SK-N-SH (cell line): ENCODE measurements at regions not wholly inside any gene's neighbourhood (a gene's known extent, or its start where the extent isn't known, plus 50 kb on each side); places are given as distances from the start of the nearest gene placed in this dataset.

Source experiments
- CTCF ChIA-PET: fragments of 300-600, 350-600 bp; formaldehyde crosslinking; extraction: SDS; loops from one replicate; lab custom pipeline; 2021; lab: Yijun Ruan, JAX
- POLR2A ChIA-PET: fragments of 350-600 bp; sonication (Branson Sonifier 250); formaldehyde crosslinking; extraction: SDS; loops from one replicate; lab custom pipeline; 2020; ENCODE audit warnings: antibody characterized with exemption, inconsistent platforms; lab: Yijun Ruan, JAX
- DNase-seq: peaks from one replicate; pipeline ENCODE4 v3.0.0; 2012
- H2AFZ ChIP-seq: fragments of 200-600 bp; sonication (generic); 2 replicates; pipeline ENCODE4 v1.8.1; 2016; ENCODE audit warnings: antibody characterized with exemption, mild to moderate bottlenecking, low read depth
- H3F3A ChIP-seq: fragments of 200-600 bp; sonication (generic); replicated peaks from 2 replicates; pipeline ENCODE3; 2016; ENCODE audit warnings: antibody characterized with exemption, mild to moderate bottlenecking; ENCODE audit not compliant: insufficient read depth
- H3K27ac ChIP-seq, 2 experiments: fragments of 200-500 bp in 1 of 2; fragments of 200-600 bp in 1 of 2; sonication (Bioruptor generic) in 1 of 2; sonication (generic), shearing (Covaris generic) in 1 of 2; 2 replicates each; pipeline versions ENCODE4 v1.5.1 to v1.6.1; 2014 to 2016; ENCODE audit warnings: low read depth in 2 of 2, inconsistent platforms in 1 of 2, low read length in 1 of 2, mild to moderate bottlenecking in 1 of 2, mixed read lengths in 1 of 2
- H3K27me3 ChIP-seq: fragments of 200-600 bp; sonication (generic), shearing (Covaris generic); 2 replicates; pipeline ENCODE4 v1.6.1; 2016; ENCODE audit warnings: mixed run types; ENCODE audit not compliant: insufficient read depth
- H3K36me3 ChIP-seq, 2 experiments: fragments of 200-500 bp in 1 of 2; fragments of 200-600 bp in 1 of 2; sonication (Bioruptor generic) in 1 of 2; sonication (generic) in 1 of 2; replicated peaks in 1 of 2; 2 replicates each; pipeline versions ENCODE3 to v1.5.1; 2014 to 2016; ENCODE audit warnings: low read length in 1 of 2, mild to moderate bottlenecking in 1 of 2; ENCODE audit not compliant: insufficient read depth in 2 of 2, control insufficient read depth in 1 of 2
- H3K4me1 ChIP-seq, 2 experiments: fragments of 200-500 bp in 1 of 2; fragments of 200-600 bp in 1 of 2; sonication (Bioruptor generic) in 1 of 2; sonication (generic), shearing (Covaris generic) in 1 of 2; 2 replicates each; pipeline versions ENCODE4 v1.5.1 to v1.6.1; 2014 to 2016; ENCODE audit warnings: low read depth in 1 of 2, low read length in 1 of 2, mixed run types in 1 of 2; ENCODE audit not compliant: insufficient read depth in 2 of 2, control insufficient read depth in 1 of 2
- H3K4me2 ChIP-seq: fragments of 200-600 bp; sonication (generic), shearing (Covaris generic); 2 replicates; pipeline ENCODE4 v1.6.1; 2017; ENCODE audit warnings: mixed run types
- H3K4me3 ChIP-seq, 2 experiments: fragments of 200-500 bp in 1 of 2; fragments of 200-600 bp in 1 of 2; sonication (Bioruptor generic) in 1 of 2; sonication (generic), shearing (Covaris generic) in 1 of 2; 2 replicates each; pipeline versions ENCODE4 v1.5.1 to v1.8.1; 2014 to 2016; ENCODE audit warnings: low read depth in 2 of 2, inconsistent platforms in 1 of 2, low read length in 1 of 2, mild to moderate bottlenecking in 1 of 2, mixed read lengths in 1 of 2, moderate library complexity in 1 of 2
- H3K79me2 ChIP-seq: fragments of 200-600 bp; sonication (generic); 2 replicates; pipeline ENCODE4 v1.8.1; 2017; ENCODE audit warnings: mild to moderate bottlenecking; ENCODE audit not compliant: insufficient read depth
- H3K9ac ChIP-seq: fragments of 200-600 bp; sonication (generic); 2 replicates; pipeline ENCODE4 v1.6.1; 2017; ENCODE audit warnings: mixed run types
- H3K9me2 ChIP-seq: fragments of 200-600 bp; sonication (generic); 2 replicates; pipeline ENCODE4 v1.6.1; 2017; ENCODE audit warnings: mixed run types
- H3K9me3 ChIP-seq: fragments of 200-600 bp; sonication (generic); 2 replicates; pipeline ENCODE4 v1.6.1; 2017; ENCODE audit warnings: mixed run types, mild to moderate bottlenecking, moderate library complexity
- H4K20me1 ChIP-seq: fragments of 200-600 bp; sonication (generic); 2 replicates; pipeline ENCODE4 v1.6.1; 2017; ENCODE audit warnings: mild to moderate bottlenecking, mixed run types; ENCODE audit not compliant: insufficient read depth
- FOSL2 ChIP-seq: IDR thresholded peaks from 2 replicates; pipeline ENCODE4 v1.4.0; 2012; ENCODE audit warnings: low read depth, mild to moderate bottlenecking, moderate library complexity, borderline replicate concordance
- FOXJ3 ChIP-seq: sonication (generic); formaldehyde crosslinking; IDR thresholded peaks from 2 replicates; pipeline ENCODE4 v1.5.1; 2020; ENCODE audit warnings: mild to moderate bottlenecking, missing genetic modification reagents
- FOXM1 ChIP-seq: IDR thresholded peaks from 2 replicates; pipeline ENCODE4 v1.4.0; 2012; ENCODE audit warnings: low read depth, mild to moderate bottlenecking
- GABPA ChIP-seq: IDR thresholded peaks from 2 replicates; pipeline ENCODE4 v1.4.0; 2012; ENCODE audit warnings: low read depth, mild to moderate bottlenecking
- GATA2 ChIP-seq: sonication (generic); formaldehyde crosslinking; IDR thresholded peaks from 2 replicates; pipeline ENCODE4 v1.5.0; 2020; ENCODE audit warnings: mild to moderate bottlenecking, missing genetic modification reagents
- MXI1 ChIP-seq: IDR thresholded peaks from 2 replicates; pipeline ENCODE4 v1.6.1; 2012; ENCODE audit warnings: mild to moderate bottlenecking, low read depth, low read length, improper control_type of control experiment
- NFIC ChIP-seq: IDR thresholded peaks from 2 replicates; pipeline ENCODE4 v1.4.0; 2012; ENCODE audit warnings: borderline replicate concordance
- NRF1 ChIP-seq: IDR thresholded peaks from 2 replicates; pipeline ENCODE4 v1.6.1; 2012; ENCODE audit warnings: low read depth, mild to moderate bottlenecking, low read length
- RAD21 ChIP-seq: IDR thresholded peaks from 2 replicates; pipeline ENCODE4 v1.6.1; 2012; ENCODE audit warnings: mild to moderate bottlenecking, low read length
- RXRA ChIP-seq: IDR thresholded peaks from 2 replicates; pipeline ENCODE4 v1.4.0; 2012; ENCODE audit warnings: low read depth, mild to moderate bottlenecking, borderline replicate concordance
- SIN3A ChIP-seq: IDR thresholded peaks from 2 replicates; pipeline ENCODE4 v1.6.1; 2012; ENCODE audit warnings: low read depth, mild to moderate bottlenecking, low read length, moderate library complexity, borderline replicate concordance
- TAF1 ChIP-seq: IDR thresholded peaks from 2 replicates; pipeline ENCODE4 v1.6.1; 2012; ENCODE audit warnings: low read depth, mild to moderate bottlenecking, low read length, moderate library complexity, borderline replicate concordance
- YY1 ChIP-seq: IDR thresholded peaks from 2 replicates; pipeline ENCODE4 v1.4.0; 2012; ENCODE audit warnings: low read depth, mild to moderate bottlenecking
- WGBS: methylation state at CpG from one replicate; pipeline ENCODE4 v1.1.6; 2017; ENCODE audit warnings: low lambda C conversion rate; 5-methylcytosine and 5-hydroxymethylcytosine counted together
- TF ChIP-seq, protein P1 (sequence below): fragments of 150-350 bp; IDR thresholded peaks from 2 replicates; pipeline ENCODE4 v1.6.1; 2016; ENCODE audit warnings: mild to moderate bottlenecking, low read depth, low read length
- TF ChIP-seq, protein P2 (sequence below): IDR thresholded peaks from 2 replicates; pipeline ENCODE4 v1.4.0; 2012; ENCODE audit warnings: low read depth, borderline replicate concordance
- TF ChIP-seq, protein P3 (sequence below): IDR thresholded peaks from 2 replicates; pipeline ENCODE4 v1.4.0; 2012; ENCODE audit warnings: low read depth
- TF ChIP-seq, protein P4 (sequence below): IDR thresholded peaks from 2 replicates; pipeline ENCODE4; 2012
- TF ChIP-seq, protein P5 (sequence below): fragments of 200-600 bp; sonication (generic); IDR thresholded peaks from 2 replicates; pipeline ENCODE4 v1.6.1; 2017; ENCODE audit warnings: antibody characterized with exemption, mild to moderate bottlenecking, moderate library complexity

DNA sequence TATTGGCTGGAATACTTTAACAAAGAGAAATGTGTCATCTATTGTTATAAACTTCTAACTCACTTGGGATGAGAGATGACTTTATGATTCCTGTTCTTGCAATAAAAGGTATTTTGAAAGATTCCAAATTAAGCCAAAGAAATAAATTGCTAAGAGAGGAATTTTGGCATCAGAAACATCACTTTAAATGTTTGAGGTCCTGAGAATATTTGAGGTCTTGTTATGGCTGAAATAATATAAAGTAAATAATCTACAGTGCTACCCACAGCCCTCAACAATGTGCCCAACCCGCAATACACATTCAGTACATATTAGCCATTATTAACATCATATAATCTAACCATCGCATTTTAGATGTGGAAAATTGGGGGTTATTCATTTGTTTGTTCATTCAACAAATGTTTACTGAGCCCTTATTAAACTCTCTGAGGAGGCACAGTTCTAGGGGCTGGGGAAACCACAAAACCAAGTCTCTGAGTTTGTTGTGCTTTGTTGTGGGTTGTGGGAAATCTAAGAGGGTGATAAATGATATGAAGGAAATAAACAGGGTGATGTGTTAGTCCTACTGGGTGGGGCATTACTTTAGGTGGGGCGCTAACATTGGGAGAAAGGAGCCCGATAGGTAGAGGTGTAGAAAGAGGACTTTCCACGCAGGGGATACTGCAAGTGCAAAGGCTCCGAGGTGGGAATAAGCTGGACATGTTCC is 135.2 kb upstream of the CLINT1 start:
- Histone ChIP-seq H3K27ac (no peak overlapping the region), H3K4me1 (no peaks in the 10 kb centered on the region), H2AFZ (no peak overlapping the region), H3F3A (no peaks in the 10 kb centered on the region), H3K4me2 (no peak overlapping the region), H3K4me3 (no peak overlapping the region), H3K9me3 (no peaks in the 10 kb centered on the region), H3K79me2 (no peaks in the 10 kb centered on the region), H3K27me3 (no peaks in the 10 kb centered on the region), H3K9me2 (no peaks in the 10 kb centered on the region), H4K20me1 (no peaks in the 10 kb centered on the region), H3K9ac (no peak overlapping the region), H3K36me3 (no peaks in the 10 kb centered on the region)
- TF ChIP-seq YY1: no peak
- TF ChIP-seq, protein P1, sequence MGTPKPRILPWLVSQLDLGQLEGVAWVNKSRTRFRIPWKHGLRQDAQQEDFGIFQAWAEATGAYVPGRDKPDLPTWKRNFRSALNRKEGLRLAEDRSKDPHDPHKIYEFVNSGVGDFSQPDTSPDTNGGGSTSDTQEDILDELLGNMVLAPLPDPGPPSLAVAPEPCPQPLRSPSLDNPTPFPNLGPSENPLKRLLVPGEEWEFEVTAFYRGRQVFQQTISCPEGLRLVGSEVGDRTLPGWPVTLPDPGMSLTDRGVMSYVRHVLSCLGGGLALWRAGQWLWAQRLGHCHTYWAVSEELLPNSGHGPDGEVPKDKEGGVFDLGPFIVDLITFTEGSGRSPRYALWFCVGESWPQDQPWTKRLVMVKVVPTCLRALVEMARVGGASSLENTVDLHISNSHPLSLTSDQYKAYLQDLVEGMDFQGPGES: no peak
- TF ChIP-seq FOSL2: no peak
- TF ChIP-seq, protein P2, sequence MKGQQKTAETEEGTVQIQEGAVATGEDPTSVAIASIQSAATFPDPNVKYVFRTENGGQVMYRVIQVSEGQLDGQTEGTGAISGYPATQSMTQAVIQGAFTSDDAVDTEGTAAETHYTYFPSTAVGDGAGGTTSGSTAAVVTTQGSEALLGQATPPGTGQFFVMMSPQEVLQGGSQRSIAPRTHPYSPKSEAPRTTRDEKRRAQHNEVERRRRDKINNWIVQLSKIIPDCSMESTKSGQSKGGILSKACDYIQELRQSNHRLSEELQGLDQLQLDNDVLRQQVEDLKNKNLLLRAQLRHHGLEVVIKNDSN: no peak
- TF ChIP-seq, protein P3, sequence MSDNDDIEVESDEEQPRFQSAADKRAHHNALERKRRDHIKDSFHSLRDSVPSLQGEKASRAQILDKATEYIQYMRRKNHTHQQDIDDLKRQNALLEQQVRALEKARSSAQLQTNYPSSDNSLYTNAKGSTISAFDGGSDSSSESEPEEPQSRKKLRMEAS: no peak
- TF ChIP-seq FOXM1: no peak
- no peak for TF ChIP-seq NFIC
- TF ChIP-seq, protein P4, sequence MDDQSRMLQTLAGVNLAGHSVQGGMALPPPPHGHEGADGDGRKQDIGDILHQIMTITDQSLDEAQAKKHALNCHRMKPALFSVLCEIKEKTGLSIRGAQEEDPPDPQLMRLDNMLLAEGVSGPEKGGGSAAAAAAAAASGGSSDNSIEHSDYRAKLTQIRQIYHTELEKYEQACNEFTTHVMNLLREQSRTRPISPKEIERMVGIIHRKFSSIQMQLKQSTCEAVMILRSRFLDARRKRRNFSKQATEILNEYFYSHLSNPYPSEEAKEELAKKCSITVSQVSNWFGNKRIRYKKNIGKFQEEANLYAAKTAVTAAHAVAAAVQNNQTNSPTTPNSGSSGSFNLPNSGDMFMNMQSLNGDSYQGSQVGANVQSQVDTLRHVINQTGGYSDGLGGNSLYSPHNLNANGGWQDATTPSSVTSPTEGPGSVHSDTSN: no peak
- no peak for TF ChIP-seq RAD21
- TF ChIP-seq NRF1: no peak
- TF ChIP-seq SIN3A: no peak
- no peak for TF ChIP-seq GABPA
- TF ChIP-seq RXRA: no peak
- no peak for TF ChIP-seq MXI1
- no peak for TF ChIP-seq TAF1
- TF ChIP-seq, protein P5, sequence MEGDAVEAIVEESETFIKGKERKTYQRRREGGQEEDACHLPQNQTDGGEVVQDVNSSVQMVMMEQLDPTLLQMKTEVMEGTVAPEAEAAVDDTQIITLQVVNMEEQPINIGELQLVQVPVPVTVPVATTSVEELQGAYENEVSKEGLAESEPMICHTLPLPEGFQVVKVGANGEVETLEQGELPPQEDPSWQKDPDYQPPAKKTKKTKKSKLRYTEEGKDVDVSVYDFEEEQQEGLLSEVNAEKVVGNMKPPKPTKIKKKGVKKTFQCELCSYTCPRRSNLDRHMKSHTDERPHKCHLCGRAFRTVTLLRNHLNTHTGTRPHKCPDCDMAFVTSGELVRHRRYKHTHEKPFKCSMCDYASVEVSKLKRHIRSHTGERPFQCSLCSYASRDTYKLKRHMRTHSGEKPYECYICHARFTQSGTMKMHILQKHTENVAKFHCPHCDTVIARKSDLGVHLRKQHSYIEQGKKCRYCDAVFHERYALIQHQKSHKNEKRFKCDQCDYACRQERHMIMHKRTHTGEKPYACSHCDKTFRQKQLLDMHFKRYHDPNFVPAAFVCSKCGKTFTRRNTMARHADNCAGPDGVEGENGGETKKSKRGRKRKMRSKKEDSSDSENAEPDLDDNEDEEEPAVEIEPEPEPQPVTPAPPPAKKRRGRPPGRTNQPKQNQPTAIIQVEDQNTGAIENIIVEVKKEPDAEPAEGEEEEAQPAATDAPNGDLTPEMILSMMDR: no peak
- no peak for TF ChIP-seq GATA2 (CRISPR knock-in tag)
- TF ChIP-seq FOXJ3 (CRISPR knock-in tag): no peak
- WGBS: 78% methylated on average over 6 of the region's 6 CpGs
- DNase-seq: no peak
- ChIA-PET POLR2A (interaction anchor here (1.0 kb wide), 1 partner anchor 44 kb away, joined by 3 read pairs; no protein-coding TSS in a partner anchor), CTCF (interaction anchor here (0.6 to 3.1 kb wide), 34 partner anchors 10 to 250 kb away, joined by 3 to 21 read pairs (median 5); partner anchors contain the start of genes CLINT1 and LSM11)
